IgD-negative memory B cell (primary cell): ENCODE measurements at regions not wholly inside any gene's neighbourhood (a gene's known extent, or its start where the extent isn't known, plus 50 kb on each side); places are given as distances from the start of the nearest gene placed in this dataset.

Experiments
- H3K27ac Mint-ChIP-seq, 3 donors: one replicate each; pipeline ENCODE4 v1.8.0; 2020 to 2022; ENCODE audit warnings: mild to moderate bottlenecking in 3 of 3, mixed read lengths in 3 of 3, moderate library complexity in 1 of 3
- H3K27me3 Mint-ChIP-seq: one replicate; pipeline ENCODE4 v1.8.0; 2021; ENCODE audit warnings: mixed read lengths
- H3K36me3 Mint-ChIP-seq: one replicate; pipeline ENCODE4 v1.8.0; 2020; ENCODE audit warnings: mild to moderate bottlenecking, mixed read lengths
- H3K4me1 Mint-ChIP-seq, 3 donors: one replicate each; pipeline ENCODE4 v1.8.0; 2020 to 2022; ENCODE audit warnings: mixed read lengths in 3 of 3, mild to moderate bottlenecking in 1 of 3
- H3K4me3 Mint-ChIP-seq, 4 donors: one replicate each; pipeline ENCODE4 v1.8.0; 2020 to 2022; ENCODE audit warnings: mild to moderate bottlenecking in 4 of 4, mixed read lengths in 4 of 4, moderate library complexity in 3 of 4
- H3K9me3 Mint-ChIP-seq, 3 donors: one replicate each; pipeline ENCODE4 v1.8.0; 2020 to 2021; ENCODE audit warnings: mixed read lengths in 3 of 3, mild to moderate bottlenecking in 1 of 3

GRCh38 chr11:13114566-13115379, 105.7 kb downstream of the RASSF10 start:
- Mint-ChIP-seq H3K4me3 (no peak overlapping the region), H3K27ac (no peak overlapping the region), H3K9me3 (no peaks in the 10 kb centered on the region), H3K36me3 (no peaks in the 10 kb centered on the region), H3K27me3 (peaks cover 3% of the 10 kb centered on the region), H3K4me1 (peaks cover 0 to 4% (median 4%) of the 10 kb centered on the region in 3 donors)

GRCh38 chr11:13115380-13115675, 106.2 kb downstream of the RASSF10 start:
- Mint-ChIP-seq H3K27ac (no peak overlapping the region), H3K9me3 (no peaks in the 10 kb centered on the region)

GRCh38 chr11:13116491-13116890, 107.4 kb downstream of the RASSF10 start:
- Mint-ChIP-seq H3K27me3 (peaks cover 4% of the 10 kb centered on the region), H3K27ac (no peak overlapping the region), H3K4me3 (no peak overlapping the region), H3K4me1 (peaks cover 0 to 4% (median 4%) of the 10 kb centered on the region in 3 donors), H3K9me3 (no peaks in the 10 kb centered on the region), H3K36me3 (no peaks in the 10 kb centered on the region)

More at GRCh38 chr11:13115380-13115675, 106.2 kb downstream of the RASSF10 start:
- peaks cover 0 to 4% (median 4%) of the 10 kb centered on the region in 3 donors for H3K4me1 Mint-ChIP-seq
- H3K27me3 Mint-ChIP-seq: peaks cover 3% of the 10 kb centered on the region
- H3K36me3 Mint-ChIP-seq: no peaks in the 10 kb centered on the region
- H3K4me3 Mint-ChIP-seq: no peak overlapping the region

DNA sequence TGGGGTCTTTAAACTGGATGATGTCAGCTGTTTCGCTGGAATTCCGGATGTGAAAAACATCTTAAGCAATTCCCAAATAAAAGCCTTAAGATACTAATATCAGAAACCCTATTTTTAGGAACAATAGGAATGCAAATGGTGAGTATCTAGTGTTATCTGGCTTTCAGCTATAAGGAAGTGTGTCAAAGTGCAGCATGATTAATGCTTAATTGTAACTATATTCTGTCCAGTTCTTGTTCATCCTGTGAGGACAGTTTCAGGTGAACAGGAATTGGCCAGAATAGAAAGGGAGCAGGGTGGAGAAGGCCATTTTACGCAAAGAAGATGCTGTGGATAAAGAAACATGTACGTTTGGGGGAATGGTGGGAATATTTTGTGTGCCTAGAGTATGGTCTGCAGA, 108.2 kb downstream of the RASSF10 start:
- H3K4me1 Mint-ChIP-seq: peaks cover 0 to 4% (median 3%) of the 10 kb centered on the region in 3 donors
- peaks cover 4% of the 10 kb centered on the region for H3K27me3 Mint-ChIP-seq

GRCh38 chr11:13118194-13118593, 109.1 kb downstream of the RASSF10 start:
- Mint-ChIP-seq H3K9me3 (peaks cover 0 to 4% (median 2%) of the 10 kb centered on the region in 3 donors), H3K4me3 (no peak overlapping the region), H3K27me3 (peaks cover 4% of the 10 kb centered on the region), H3K36me3 (no peaks in the 10 kb centered on the region), H3K27ac (no peak overlapping the region), H3K4me1 (no peaks in the 10 kb centered on the region)

More for the DNA sequence above, 108.2 kb downstream of the RASSF10 start:
- peaks cover 0 to 1% (median 0%) of the 10 kb centered on the region in 3 donors for H3K9me3 Mint-ChIP-seq
- H3K27ac Mint-ChIP-seq: no peak overlapping the region
- no peak overlapping the region for H3K4me3 Mint-ChIP-seq
- no peaks in the 10 kb centered on the region for H3K36me3 Mint-ChIP-seq

- Mint-ChIP-seq H3K27me3 (peaks cover 4% of the 10 kb centered on the region), H3K9me3 (peaks cover 0 to 4% (median 4%) of the 10 kb centered on the region in 3 donors), H3K4me1 (no peaks in the 10 kb centered on the region), H3K36me3 (no peaks in the 10 kb centered on the region), H3K4me3 (no peak overlapping the region), H3K27ac (no peak overlapping the region)
Observed at GRCh38 chr11:13118650-13119049, 109.5 kb downstream of the RASSF10 start.

DNA sequence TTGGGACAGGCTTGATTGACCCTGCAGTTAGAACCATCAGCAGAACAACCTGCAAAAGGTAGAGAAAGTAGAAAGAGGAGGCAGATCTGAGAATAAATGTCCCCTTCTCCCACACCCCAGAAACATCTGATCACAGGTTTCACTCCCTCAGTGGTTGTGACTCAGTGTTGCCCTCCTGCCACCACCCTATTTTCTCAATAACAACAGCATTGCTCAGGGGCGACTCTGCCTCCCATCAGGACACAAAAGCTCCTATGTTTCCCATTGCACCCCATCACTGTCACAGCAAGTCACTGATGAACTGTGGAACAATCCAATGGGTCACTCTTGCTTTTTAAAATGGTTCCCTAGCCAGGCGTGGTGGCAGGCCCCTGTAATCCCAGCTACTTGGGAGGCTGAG, 110.2 kb downstream of the RASSF10 start:
- peaks cover 0 to 4% (median 4%) of the 10 kb centered on the region in 3 donors for H3K9me3 Mint-ChIP-seq
- H3K27me3 Mint-ChIP-seq: peaks cover 4% of the 10 kb centered on the region
- no peak overlapping the region for H3K4me3 Mint-ChIP-seq
- no peaks in the 10 kb centered on the region for H3K36me3 Mint-ChIP-seq
- H3K27ac Mint-ChIP-seq: no peak overlapping the region
- H3K4me1 Mint-ChIP-seq: no peaks in the 10 kb centered on the region

DNA sequence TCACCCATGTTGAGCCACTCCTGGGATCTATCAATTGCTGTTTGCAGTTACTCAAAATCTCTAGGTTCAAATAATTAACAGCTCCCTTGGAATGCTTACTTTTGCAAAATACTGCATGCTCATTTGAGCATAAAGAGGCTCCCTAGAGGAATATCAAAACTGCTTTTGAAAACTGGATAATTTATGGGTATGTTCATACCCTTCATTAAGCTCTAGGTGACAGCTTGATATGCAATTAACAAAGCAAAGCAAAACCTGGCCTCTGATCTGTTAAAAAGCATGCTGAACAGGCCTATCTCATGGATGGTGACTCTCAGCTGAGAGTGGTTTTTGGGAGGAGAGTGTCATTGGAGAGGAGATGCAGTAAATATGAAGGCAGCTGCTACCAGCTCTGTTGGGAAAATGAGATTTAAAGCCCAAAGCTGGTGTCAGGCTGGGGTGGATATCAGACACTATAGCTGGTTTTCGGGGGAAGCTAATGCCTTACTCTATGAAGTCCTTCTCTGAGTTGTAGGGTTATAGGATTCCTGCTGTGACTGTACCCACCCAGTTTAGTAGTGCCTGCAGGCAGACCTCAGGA, 110.9 kb downstream of the RASSF10 start:
- Mint-ChIP-seq H3K36me3 (no peaks in the 10 kb centered on the region), H3K9me3 (peaks cover 0 to 6% (median 4%) of the 10 kb centered on the region in 3 donors), H3K27ac (no peak overlapping the region), H3K27me3 (peaks cover 4% of the 10 kb centered on the region), H3K4me3 (no peak overlapping the region), H3K4me1 (no peaks in the 10 kb centered on the region)

GRCh38 chr11:13120691-13121090, 111.6 kb downstream of the RASSF10 start:
- H3K4me1 Mint-ChIP-seq: no peaks in the 10 kb centered on the region

GRCh38 chr11:13126430-13126829, 117.3 kb downstream of the RASSF10 start:
- no peaks in the 10 kb centered on the region for H3K4me1 Mint-ChIP-seq
- H3K36me3 Mint-ChIP-seq: no peaks in the 10 kb centered on the region
- peaks cover 2% of the 10 kb centered on the region for H3K27me3 Mint-ChIP-seq
- no peak overlapping the region for H3K4me3 Mint-ChIP-seq
- peaks cover 2 to 14% (median 8%) of the 10 kb centered on the region in 3 donors for H3K9me3 Mint-ChIP-seq
- H3K27ac Mint-ChIP-seq: no peak overlapping the region

More at GRCh38 chr11:13120691-13121090, 111.6 kb downstream of the RASSF10 start:
- Mint-ChIP-seq H3K36me3 (no peaks in the 10 kb centered on the region), H3K9me3 (peaks cover 0 to 9% (median 4%) of the 10 kb centered on the region in 3 donors), H3K27me3 (peaks cover 4% of the 10 kb centered on the region), H3K27ac (no peak overlapping the region), H3K4me3 (no peak overlapping the region)

- Mint-ChIP-seq H3K4me1 (no peaks in the 10 kb centered on the region), H3K27ac (no peak overlapping the region), H3K4me3 (no peak overlapping the region), H3K36me3 (no peaks in the 10 kb centered on the region), H3K27me3 (peaks cover 2% of the 10 kb centered on the region), H3K9me3 (peaks cover 2 to 18% (median 9%) of the 10 kb centered on the region in 3 donors)
Observed at GRCh38 chr11:13127161-13127560, 118.0 kb downstream of the RASSF10 start.

DNA sequence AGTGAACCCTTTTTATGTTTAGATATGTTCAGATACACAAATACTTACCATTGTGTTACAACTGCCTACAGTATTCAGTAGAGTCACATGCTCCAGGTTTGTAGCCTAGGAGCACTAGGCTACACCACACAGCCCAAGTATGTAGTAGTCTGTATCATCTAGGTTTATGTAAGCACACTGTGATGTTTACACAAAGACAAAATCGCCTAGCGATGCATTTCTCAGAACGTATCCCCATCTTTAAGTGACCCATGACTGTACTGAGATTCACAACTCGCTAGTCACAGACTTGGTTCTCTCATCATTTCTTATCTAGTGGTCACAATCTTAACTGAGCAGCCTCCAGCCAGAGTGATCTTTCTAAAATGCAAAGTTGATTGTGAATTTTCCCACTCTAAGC, 119.2 kb downstream of the RASSF10 start:
- Mint-ChIP-seq H3K27ac (no peak overlapping the region), H3K4me3 (no peak overlapping the region), H3K4me1 (peaks cover 0 to 3% (median 0%) of the 10 kb centered on the region in 3 donors), H3K9me3 (peaks cover 2 to 14% (median 5%) of the 10 kb centered on the region in 3 donors), H3K27me3 (peaks cover 2% of the 10 kb centered on the region), H3K36me3 (no peaks in the 10 kb centered on the region)

DNA sequence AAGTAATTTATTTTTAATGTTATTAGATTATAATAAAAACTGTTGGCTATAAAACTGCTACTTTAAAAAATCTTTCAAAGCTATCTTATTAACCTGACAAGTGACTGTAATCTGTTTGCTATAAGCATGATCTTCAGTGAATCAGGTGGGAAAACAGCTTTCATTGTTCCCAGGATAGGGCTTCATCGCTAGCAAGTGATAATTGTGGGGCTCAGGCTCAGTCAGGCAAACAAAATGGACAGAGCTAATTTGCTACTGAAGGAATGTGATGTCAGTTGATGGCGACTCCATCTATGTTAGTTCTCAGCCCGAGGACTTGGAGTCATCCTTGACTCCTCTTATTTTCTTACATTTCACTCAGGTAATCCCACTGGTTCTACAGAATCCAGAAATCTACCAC, 125.0 kb downstream of the RASSF10 start:
- H3K27me3 Mint-ChIP-seq: peaks cover 7% of the 10 kb centered on the region
- no peaks in the 10 kb centered on the region for H3K36me3 Mint-ChIP-seq
- no peak overlapping the region for H3K4me3 Mint-ChIP-seq
- H3K9me3 Mint-ChIP-seq: peaks cover 3 to 8% (median 8%) of the 10 kb centered on the region in 3 donors
- peaks cover 0 to 3% (median 0%) of the 10 kb centered on the region in 3 donors for H3K4me1 Mint-ChIP-seq
- no peak overlapping the region for H3K27ac Mint-ChIP-seq

- H3K36me3 Mint-ChIP-seq: no peaks in the 10 kb centered on the region
- peaks cover 3 to 9% (median 6%) of the 10 kb centered on the region in 3 donors for H3K9me3 Mint-ChIP-seq
- H3K4me3 Mint-ChIP-seq: no peak overlapping the region
- H3K27me3 Mint-ChIP-seq: peaks cover 7% of the 10 kb centered on the region
- H3K4me1 Mint-ChIP-seq: peaks cover 0 to 3% (median 0%) of the 10 kb centered on the region in 3 donors
- H3K27ac Mint-ChIP-seq: no peak overlapping the region
Observed at GRCh38 chr11:13134886-13135285, 125.8 kb downstream of the RASSF10 start.

- Mint-ChIP-seq H3K9me3 (peaks cover 3 to 9% (median 4%) of the 10 kb centered on the region in 3 donors), H3K4me1 (peaks cover 0 to 3% (median 0%) of the 10 kb centered on the region in 3 donors), H3K27ac (no peak overlapping the region), H3K27me3 (peaks cover 7% of the 10 kb centered on the region), H3K36me3 (no peaks in the 10 kb centered on the region), H3K4me3 (no peak overlapping the region)
Observed at GRCh38 chr11:13135385-13136271, 126.5 kb downstream of the RASSF10 start.
